ENCODE measurements at regions not wholly inside any gene's neighbourhood (a gene's known extent, or its start where the extent isn't known, plus 50 kb on each side); places are given as distances from the start of the nearest gene placed in this dataset.

GRCh38 chr4:41473176-41473575, 64.8 kb upstream of the LIMCH1 start:
- no peaks in the 10 kb centered on the region for H3K36me3 Mint-ChIP-seq (ENCODE audit: insufficient read depth, unreplicated experiment)
- CTCF ChIA-PET = no interaction called here
- intact Hi-C loops (cut with micrococcal nuclease; ENCODE audit: unreplicated experiment) = no loop called here
- no peak overlapping the region for H3K4me3 Mint-ChIP-seq (ENCODE audit: low read depth, unreplicated experiment)
- H3K4me1 Mint-ChIP-seq (ENCODE audit: low read depth, unreplicated experiment) = peaks cover 63% of the 10 kb centered on the region
- DNase-seq = no peak
- TF ChIP-seq CTCF (IDR thresholded peaks at IDR 0.05; ENCODE audit: unreplicated experiment) = no peak
- H3K9me3 Mint-ChIP-seq (ENCODE audit: low read depth, unreplicated experiment) = peaks cover 2% of the 10 kb centered on the region
- no TSS peak for BruUV-seq (replicated peaks)
- no peak overlapping the region for H3K27ac Mint-ChIP-seq (ENCODE audit: unreplicated experiment)
- H3K27me3 Mint-ChIP-seq (ENCODE audit: unreplicated experiment) = no peaks in the 10 kb centered on the region

GRCh38 chr4:41475402-41475801, 62.6 kb upstream of the LIMCH1 start:
- H3K4me1 Mint-ChIP-seq (ENCODE audit: low read depth, unreplicated experiment) = peaks cover 55% of the 10 kb centered on the region
- intact Hi-C loops (cut with micrococcal nuclease; ENCODE audit: unreplicated experiment) = no loop called here
- peaks cover 2% of the 10 kb centered on the region for H3K9me3 Mint-ChIP-seq (ENCODE audit: low read depth, unreplicated experiment)
- CTCF ChIA-PET = no interaction called here
- no peak for TF ChIP-seq CTCF (IDR thresholded peaks at IDR 0.05; ENCODE audit: unreplicated experiment)
- H3K4me3 Mint-ChIP-seq (ENCODE audit: low read depth, unreplicated experiment) = no peak overlapping the region
- no peaks in the 10 kb centered on the region for H3K36me3 Mint-ChIP-seq (ENCODE audit: insufficient read depth, unreplicated experiment)
- BruUV-seq (replicated peaks) = no TSS peak
- no peak for DNase-seq
- H3K27me3 Mint-ChIP-seq (ENCODE audit: unreplicated experiment) = no peaks in the 10 kb centered on the region
- H3K27ac Mint-ChIP-seq (ENCODE audit: unreplicated experiment) = no peak overlapping the region

- no peak for TF ChIP-seq CTCF (IDR thresholded peaks at IDR 0.05; ENCODE audit: unreplicated experiment)
- intact Hi-C loops (cut with micrococcal nuclease; ENCODE audit: unreplicated experiment) = no loop called here
Measured at GRCh38 chr4:41476310-41476885, 61.6 kb upstream of the LIMCH1 start.

GRCh38 chr4:41477181-41477905, 60.6 kb upstream of the LIMCH1 start:
- no peak overlapping the region for H3K4me3 Mint-ChIP-seq (ENCODE audit: low read depth, unreplicated experiment)
- H3K27me3 Mint-ChIP-seq (ENCODE audit: unreplicated experiment) = no peaks in the 10 kb centered on the region
- CTCF ChIA-PET = interaction anchor here (0.5 to 0.6 kb wide), 3 partner anchors 172 to 263 kb away, joined by 3 to 5 read pairs (median 3); partner anchors contain the start of gene APBB2
- H3K36me3 Mint-ChIP-seq (ENCODE audit: insufficient read depth, unreplicated experiment) = no peaks in the 10 kb centered on the region
- peak; percentile 39 for DNase-seq
- no peak for TF ChIP-seq CTCF (IDR thresholded peaks at IDR 0.05; ENCODE audit: unreplicated experiment)
- peak overlapping the region; percentile 65 for H3K27ac Mint-ChIP-seq (ENCODE audit: unreplicated experiment)
- BruUV-seq (replicated peaks) = no TSS peak
- H3K4me1 Mint-ChIP-seq (ENCODE audit: low read depth, unreplicated experiment) = peaks cover 38% of the 10 kb centered on the region
- H3K9me3 Mint-ChIP-seq (ENCODE audit: low read depth, unreplicated experiment) = peaks cover under 1% of the 10 kb centered on the region
- intact Hi-C loops (cut with micrococcal nuclease; ENCODE audit: unreplicated experiment) = no loop called here

More at GRCh38 chr4:41476310-41476885, 61.6 kb upstream of the LIMCH1 start:
- no peak overlapping the region for H3K27ac Mint-ChIP-seq (ENCODE audit: unreplicated experiment)
- CTCF ChIA-PET = no interaction called here
- H3K36me3 Mint-ChIP-seq (ENCODE audit: insufficient read depth, unreplicated experiment) = no peaks in the 10 kb centered on the region
- H3K27me3 Mint-ChIP-seq (ENCODE audit: unreplicated experiment) = no peaks in the 10 kb centered on the region
- peaks cover 48% of the 10 kb centered on the region for H3K4me1 Mint-ChIP-seq (ENCODE audit: low read depth, unreplicated experiment)
- H3K9me3 Mint-ChIP-seq (ENCODE audit: low read depth, unreplicated experiment) = peaks cover 2% of the 10 kb centered on the region
- H3K4me3 Mint-ChIP-seq (ENCODE audit: low read depth, unreplicated experiment) = no peak overlapping the region
- DNase-seq = no peak
- no TSS peak for BruUV-seq (replicated peaks)
